GM21447 (cell line): ENCODE measurements at regions not wholly inside any gene's neighbourhood (a gene's known extent, or its start where the extent isn't known, plus 50 kb on each side); places are given as distances from the start of the nearest gene placed in this dataset.

ENCODE experiments used
- ATAC-seq: cut with Tn5 transposase; IDR thresholded peaks from one replicate; pipeline ENCODE4 v1.9.1; 2021; ENCODE audit not compliant: unreplicated experiment

DNA sequence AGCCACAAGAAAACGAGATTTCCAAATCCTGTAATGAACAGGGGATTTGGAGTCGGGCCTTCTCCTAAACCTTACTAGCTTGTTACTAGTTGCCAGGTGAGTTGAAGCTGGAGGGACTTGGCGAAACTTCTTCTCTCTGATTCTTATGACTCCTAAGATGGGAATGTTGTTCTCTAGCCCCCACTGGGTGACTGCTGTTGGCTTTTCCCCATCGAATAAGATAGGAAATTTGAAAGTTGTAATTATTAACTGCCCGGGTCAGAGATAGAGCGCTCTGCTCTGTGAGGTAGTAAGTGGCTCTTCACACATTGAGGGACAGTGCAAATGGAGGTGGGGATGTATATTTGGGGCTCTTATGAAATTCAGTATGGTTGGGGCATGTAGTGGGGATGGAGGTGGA lies 111.2 kb upstream of the MBNL2 start:
- no peak for ATAC-seq

- no peak for ATAC-seq
Observed at GRCh38 chr13:97111756-97112155, 110.4 kb upstream of the MBNL2 start.

- no peak for ATAC-seq
Observed at GRCh38 chr13:97112446-97113152, 109.5 kb upstream of the MBNL2 start.

- no peak for ATAC-seq
Observed at GRCh38 chr13:97113231-97114001, 108.7 kb upstream of the MBNL2 start.

- no peak for ATAC-seq
Observed at GRCh38 chr13:97114651-97115050, 107.5 kb upstream of the MBNL2 start.

DNA sequence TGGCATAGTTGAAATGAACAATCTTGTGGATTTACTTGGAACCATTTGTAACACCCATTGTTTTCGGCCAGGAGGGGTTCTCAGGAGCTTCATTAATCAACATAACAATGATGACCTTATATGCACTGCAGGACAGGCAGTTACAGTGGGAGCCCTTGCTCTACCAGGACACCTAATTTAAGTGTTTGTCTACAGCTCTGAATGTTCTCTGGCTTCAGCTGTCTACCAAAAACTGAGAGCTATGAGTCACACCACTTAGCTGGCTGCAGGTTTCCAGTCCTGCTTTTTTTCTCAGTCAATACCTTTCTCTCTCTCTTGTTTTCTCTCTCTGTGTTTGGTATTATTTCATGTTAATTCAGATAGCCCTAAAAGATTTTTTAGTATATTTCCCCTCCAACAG lies 105.4 kb upstream of the MBNL2 start:
- peak; percentile 69 for ATAC-seq

GRCh38 chr13:97117388-97117910 lies 104.7 kb upstream of the MBNL2 start:
- ATAC-seq: no peak

DNA sequence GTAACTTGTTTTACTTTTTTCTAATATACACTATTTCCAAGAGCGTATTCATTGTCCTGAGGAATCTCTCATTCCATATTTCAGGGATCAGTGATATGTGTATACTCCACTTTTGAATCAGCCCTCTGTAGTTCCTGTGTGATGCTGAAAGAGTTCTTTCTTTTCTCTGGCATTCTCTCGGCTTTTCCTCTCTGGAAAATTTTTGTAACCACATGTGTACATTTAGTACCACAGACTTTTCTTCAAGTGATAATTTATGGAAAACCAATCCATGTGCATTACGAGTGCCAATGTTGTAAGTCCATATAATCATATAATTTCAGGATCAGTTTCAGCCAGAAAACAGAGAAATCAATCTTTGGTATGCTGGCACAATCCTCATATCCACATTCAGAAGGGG lies 102.2 kb upstream of the MBNL2 start:
- no peak for ATAC-seq

DNA sequence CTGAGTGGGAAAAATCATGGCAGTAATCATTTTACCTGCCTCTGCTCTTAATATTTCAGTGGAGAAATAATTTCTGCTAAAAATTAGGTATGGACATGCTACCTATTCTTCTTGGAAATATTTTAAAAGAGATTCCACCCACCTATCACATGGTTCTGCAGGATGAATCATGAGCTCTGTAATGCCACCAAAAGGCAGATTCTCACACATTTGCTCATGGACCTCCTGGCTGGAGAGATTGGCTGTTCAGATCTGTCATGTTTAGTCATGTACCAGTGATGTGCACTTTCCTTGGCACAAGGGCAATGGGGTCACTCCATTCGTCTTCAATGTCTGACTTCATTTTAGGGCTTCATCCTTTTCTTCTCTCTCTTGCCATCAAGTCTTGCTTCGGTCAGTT lies 101.8 kb upstream of the MBNL2 start:
- no peak for ATAC-seq

DNA sequence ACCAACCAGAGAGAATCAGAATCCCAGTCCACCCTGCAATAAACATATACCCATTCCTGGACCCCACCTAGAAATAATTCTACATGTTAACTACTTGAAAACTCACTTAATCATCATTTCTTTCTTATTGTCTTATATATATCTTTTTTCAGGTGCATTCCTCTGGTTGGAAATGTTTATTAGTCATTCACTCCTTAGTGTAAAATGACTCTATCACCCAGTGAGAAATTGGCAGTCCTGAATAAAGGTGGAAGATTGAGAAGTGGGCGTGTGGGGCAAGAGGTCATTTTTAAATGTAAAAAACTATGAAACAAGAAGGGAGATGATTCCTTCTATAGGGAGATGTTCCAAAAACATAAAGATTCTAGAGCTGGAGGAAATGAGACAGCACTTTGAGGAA lies 101.2 kb upstream of the MBNL2 start:
- ATAC-seq: no peak

- ATAC-seq: no peak
Observed at GRCh38 chr13:97121894-97122293, 100.2 kb upstream of the MBNL2 start.

DNA sequence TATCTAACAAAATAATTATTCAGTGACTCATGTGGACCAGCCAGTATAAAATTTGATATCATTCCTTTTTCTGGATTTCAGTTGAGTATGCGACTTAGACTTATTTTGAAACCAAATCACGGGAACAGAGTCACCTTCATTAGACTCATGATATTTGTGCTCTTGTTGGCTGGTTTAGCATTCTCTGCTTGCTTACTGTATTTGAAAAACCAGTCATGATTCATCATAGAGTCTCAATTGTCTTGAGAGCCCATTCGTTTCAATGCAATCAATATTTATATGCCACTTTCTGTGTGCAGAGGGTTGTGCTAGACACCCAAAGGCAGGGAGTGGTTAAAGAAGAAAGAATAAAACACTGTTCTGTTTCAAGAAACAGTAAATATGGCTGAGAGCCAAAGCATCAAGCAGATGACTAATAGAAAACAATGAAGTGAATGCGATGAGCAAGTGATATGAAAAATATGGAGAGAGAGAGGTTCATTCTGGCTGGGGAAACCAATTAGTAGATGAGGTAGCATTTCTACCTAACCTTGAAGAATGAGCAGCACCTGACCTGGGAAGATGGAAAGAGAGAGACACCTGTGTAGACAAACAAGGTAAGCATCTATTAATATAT lies 99.6 kb upstream of the MBNL2 start:
- ATAC-seq: no peak

- ATAC-seq: no peak
Observed at GRCh38 chr13:97124206-97124605, 97.9 kb upstream of the MBNL2 start.

DNA sequence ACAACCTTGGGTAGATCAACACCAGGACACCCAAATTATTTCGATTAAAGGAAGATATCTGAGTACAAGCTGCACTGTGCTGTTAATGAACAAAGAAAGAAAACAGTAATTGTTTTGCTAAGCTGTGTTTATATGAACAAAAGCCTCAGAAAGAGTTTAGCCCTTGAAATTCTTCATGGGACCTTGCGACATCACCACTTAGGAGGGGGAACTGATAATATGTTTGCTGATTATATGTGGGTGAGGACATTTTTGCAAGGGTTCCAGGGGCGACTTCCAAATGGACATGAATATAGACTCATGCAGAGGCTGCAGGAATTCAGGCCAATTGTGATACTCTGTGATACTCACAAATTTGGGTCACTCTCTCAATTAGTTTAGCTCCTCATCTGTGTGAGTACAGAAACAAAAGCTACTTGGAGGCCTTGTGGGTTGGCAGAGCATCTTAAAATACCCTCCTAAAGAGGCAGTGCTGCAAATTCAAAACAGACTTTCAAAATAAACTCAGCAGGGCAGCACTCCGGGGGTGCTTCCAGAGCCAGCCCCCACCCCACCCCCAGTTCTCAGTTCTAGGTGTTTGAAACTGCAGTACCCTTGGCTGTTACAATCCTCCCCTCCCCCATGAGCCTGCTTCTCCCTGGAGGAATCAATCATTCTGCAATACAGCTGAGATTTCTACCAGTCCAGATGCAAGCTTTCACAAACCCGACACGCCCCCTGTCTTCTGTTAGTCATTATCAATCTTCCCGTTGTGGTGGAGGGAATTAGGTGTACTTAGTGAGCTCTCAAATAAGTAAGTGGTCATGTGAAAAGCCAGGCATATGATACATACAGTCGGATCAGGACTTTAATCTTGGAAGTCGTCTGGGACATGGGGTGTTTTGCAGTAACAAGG lies 97.0 kb upstream of the MBNL2 start:
- peak; percentile 53 for ATAC-seq

- ATAC-seq: peak; percentile 92
Observed at GRCh38 chr13:97125810-97126738, 96.1 kb upstream of the MBNL2 start.

DNA sequence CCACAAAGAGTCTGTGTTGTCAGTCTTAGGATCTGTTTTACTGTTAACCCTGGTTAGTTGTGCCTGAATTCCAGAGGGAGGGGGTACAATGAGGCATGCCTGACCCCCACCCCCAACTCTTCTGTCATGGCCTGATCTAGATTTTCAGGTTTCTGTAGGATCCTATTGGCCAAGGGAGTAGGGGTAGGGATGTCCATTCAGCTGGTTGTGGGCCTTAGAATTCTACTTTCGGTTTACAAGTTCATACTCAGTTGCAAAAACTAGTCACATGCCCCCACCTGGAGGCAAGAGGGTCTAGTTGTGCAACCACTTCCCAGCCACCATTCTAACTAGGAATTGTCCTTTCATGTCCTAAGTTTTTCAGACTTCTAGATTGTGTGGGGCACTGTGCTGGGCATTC lies 94.3 kb upstream of the MBNL2 start:
- no peak for ATAC-seq

- ATAC-seq: no peak
Observed at GRCh38 chr13:97130190-97130589, 91.9 kb upstream of the MBNL2 start.

GRCh38 chr13:97131447-97131846 lies 90.7 kb upstream of the MBNL2 start:
- ATAC-seq: no peak

- no peak for ATAC-seq
Observed at GRCh38 chr13:97133554-97133953, 88.6 kb upstream of the MBNL2 start.

- no peak for ATAC-seq
Observed at GRCh38 chr13:97133955-97134354, 88.2 kb upstream of the MBNL2 start.
